Activated gamma-delta T cell (primary cell): ENCODE measurements at regions not wholly inside any gene's neighbourhood (a gene's known extent, or its start where the extent isn't known, plus 50 kb on each side); places are given as distances from the start of the nearest gene placed in this dataset.
"Not testable (repeated sequence)": the region's sequence is repeated elsewhere in the genome, so short reads cannot be mapped to it uniquely, and the experiment has no call there.

Source experiments
- DNase-seq: peaks from one replicate; lab custom pipeline; 2025; lab: John Stamatoyannopoulos, UW

DNA sequence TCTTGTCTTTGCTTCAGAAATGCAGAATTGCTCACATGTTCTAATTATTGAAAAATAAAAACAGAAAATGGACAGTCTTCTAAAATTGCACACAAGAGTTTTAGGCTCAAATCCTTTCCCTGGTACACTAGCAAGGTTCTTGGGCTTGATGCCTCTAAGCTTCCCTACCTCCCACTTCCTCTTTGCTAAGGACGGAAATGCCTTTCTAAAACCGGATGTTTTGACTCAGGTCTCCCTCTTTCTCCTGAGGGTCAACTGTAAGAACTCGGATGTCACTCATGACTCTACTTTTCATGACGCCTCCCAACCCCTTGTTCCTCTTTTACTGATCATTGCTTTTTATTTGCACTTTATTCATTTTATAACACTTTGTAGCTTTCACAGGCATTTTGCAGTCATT lies 613.5 kb downstream of the C6orf118 start:
- no peak for DNase-seq

DNA sequence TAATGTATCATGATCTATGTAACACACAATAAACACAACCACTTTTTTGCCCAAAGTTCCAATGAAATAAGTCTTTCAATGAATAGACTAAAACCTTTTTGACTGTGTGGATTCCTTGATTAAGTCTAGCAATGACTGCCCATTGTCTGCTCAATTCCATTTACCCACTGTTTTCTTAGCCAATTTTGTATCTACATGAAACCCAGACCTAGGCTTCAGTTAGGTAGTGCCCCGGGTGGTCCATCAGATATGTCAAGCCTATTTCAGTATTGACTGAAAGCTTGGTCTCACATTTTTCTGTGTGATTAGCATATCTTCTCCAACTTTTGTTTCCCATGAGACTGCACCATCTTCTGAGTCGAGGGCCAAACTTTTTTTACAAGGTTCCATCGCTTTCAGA lies 615.0 kb downstream of the C6orf118 start:
- DNase-seq, result no peak

DNA sequence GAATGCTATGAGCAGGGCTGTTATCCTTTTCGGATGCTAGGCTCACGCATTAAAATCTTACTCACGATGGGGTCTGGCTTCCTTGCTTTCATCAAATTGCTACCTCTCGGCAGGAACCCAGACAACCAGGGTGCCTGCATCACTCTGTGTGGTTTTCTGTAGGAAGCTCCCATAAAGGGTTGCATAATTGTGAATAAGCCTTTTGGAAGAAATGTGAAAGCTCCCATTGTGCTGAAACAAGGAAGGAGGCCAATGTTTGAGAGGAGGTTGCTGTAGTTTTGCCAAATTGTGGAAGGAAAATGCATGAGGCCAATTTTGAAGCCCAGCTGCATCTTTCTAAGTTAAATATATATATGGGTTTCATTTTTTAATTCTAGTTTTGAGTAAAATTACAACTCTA lies 615.5 kb downstream of the C6orf118 start:
- DNase-seq, result no peak

DNA sequence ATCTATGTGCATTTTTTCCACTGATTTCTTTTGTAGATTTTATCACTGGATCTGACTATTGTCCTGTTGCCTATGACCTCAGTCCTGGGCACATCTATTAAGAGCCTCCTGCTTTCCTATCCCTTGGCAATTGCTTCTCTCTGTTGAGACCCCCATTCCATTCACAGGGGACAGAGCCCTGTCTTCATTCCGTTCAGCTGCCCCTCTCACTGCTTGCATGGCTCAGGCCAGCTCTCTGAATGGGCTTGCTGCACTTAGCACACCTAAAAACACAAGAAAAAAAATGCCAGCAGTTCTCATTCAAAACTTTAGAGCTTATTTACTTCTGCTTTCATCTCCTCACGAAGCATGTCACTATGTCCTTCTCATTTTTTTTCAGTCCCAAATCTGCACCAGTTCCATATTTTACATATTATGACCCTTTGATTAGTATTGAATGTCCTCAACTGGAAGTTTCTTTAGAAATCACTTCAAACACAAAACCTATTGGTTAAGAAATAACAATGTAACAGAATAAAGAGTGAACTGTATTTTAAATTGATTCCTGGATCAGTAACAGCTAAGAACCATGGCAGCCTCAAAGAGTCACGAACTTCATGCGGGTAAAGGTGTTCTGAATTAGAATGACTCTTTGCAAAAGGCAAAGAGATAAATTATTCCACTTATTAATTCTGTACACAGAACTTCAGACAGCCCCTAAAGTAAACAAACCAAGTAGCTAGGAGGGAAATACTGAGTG lies 616.5 kb downstream of the C6orf118 start:
- DNase-seq, result no peak

DNA sequence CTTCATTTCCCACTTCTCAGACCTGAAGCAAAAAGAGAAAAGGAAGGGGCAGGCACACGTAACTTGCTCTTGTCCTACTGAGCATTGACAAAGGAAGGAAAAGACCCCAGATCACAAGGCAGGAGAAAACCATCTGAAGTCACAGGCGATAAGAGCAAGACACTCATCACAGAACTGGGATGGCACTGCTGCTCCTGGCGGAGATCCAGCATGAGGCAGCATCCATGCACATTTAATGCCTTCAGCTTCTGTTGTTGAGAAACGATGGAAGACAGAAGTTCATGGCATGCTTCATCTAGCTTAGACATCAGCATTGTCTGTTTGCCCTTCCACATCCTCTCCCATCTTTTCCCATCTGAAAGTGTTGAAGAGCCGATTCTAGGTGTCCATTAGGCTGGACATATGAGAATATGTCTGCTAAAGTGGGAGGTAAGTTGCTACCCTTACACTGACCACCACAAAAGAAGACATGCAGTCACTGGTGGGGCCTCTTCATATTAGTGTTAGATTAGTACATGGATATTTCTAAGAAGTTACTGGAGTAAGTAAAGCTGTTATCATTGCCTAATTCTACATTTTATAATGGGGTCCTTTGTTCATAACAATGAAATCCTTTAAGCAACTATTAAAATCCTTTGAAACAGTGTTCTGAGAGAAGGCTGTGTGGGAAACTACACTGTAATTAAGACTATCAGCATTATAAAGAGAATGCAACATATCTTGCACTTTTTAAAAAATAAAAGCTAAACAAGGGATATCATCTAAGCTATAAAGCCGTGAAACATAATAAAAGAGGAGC lies 618.5 kb downstream of the C6orf118 start:
- DNase-seq, result no peak

DNA sequence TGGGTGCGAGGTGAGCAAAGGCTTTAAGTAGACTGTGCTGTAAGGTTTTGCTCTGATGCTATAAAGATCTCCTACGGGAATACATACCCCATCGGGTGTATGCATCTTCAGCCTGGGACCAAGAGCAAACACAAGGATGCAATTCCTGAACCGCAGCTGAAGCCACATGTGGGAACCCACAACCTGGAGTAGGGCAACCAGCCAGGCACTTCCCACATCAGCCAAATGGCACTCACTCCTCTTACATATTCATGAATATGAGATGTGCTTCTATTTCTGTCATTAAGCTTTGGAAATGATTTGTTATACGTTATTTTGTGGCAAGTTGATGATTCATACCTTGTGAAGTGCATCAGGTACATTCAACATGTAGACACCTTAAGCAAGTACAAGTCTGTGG lies 619.2 kb downstream of the C6orf118 start:
- DNase-seq, result no peak

DNA sequence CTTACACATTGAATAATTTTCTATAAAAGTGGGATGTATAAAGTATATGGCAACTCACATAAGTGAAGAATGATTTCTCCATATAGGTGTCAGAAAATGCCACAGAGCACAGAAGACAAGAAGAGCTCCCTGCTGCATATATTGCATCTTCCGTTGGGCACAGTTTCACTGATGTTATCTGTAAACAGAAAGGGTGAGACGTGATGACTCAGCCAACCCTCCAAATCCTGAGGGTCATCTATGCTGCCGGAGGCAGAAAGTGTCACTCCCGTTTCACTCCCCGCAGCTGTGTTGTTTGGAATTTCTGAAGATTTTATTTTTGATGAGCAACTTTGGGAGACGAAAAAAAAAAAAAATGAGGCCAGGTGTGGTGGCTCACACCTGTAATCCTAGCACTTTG lies 644.1 kb downstream of the C6orf118 start:
- DNase-seq, result no peak

DNA sequence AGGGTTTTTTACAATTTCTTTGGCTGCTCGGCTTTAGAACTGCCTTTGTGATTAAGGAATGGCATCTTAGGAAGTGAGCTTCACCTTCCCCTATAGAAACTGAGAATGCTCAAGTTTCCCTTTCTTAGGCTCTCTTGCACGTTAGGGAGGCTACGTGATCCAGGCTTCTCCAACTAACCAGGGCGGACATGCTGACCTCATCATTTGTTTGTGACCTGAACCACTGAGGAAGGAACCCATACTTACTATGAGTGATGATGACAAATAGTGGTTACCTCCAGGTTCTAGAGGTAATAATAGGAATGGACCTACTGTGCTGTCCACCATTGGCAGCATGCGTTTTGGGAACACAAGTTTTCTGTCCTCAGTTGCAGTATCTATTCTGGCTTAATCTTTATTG lies 645.8 kb downstream of the C6orf118 start:
- DNase-seq, result no peak

DNA sequence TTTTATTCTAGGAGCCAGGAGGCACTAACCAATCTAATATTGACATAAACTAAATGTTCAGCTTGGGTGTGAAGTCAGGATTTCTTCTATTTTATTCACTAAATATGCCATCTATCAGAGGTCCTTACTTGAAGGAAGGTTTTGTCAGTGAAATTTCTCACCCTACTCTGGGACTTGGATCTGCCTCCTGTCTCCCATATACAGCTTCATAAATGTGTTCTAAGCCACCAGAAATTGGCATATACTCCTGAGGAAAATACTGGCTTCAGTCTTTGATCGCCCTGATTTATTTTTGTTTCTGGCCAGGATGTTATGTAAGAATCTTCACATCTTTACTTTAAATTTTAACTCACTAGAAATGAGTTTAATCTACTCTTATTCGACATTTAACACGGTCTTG lies 647.7 kb downstream of the C6orf118 start:
- DNase-seq, result no peak

DNA sequence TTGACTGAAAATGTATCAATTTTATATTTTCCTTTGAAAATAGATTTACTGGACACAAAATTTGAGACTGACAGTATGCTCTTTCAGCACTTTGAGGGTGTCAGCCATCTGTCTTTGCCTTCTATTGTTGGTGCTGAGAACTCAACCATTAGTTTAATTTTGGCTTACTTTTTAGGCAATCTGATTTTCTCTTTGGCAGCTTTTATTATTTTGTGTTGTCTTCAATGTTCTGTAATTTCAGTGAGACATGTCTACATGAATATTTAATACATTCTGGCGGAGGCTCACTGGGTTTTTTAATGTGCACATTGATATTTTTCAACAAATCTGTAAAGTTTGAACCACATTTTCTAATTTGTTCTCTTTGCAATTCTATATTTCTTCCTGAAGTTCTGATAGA lies 648.6 kb downstream of the C6orf118 start:
- no peak for DNase-seq

DNA sequence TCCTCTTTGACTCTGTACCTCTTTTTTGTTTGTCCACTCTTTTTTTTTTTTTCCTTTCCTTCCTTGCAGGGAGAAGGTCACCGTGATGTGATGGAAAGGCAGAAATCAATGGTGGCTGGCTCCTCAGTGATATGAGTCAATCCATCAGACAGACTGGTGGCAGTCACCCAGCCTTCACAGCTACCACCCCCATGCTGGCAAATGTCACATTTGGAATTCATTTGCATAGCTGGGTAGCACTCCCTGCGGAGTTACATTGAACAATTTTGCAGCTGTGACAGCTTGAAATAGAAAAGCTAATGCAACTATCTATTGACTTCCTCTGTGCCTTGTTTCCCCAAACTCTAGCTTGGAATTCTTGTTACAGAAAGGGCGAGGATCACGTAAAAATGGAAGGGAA lies 668.4 kb downstream of the C6orf118 start:
- no peak for DNase-seq

DNA sequence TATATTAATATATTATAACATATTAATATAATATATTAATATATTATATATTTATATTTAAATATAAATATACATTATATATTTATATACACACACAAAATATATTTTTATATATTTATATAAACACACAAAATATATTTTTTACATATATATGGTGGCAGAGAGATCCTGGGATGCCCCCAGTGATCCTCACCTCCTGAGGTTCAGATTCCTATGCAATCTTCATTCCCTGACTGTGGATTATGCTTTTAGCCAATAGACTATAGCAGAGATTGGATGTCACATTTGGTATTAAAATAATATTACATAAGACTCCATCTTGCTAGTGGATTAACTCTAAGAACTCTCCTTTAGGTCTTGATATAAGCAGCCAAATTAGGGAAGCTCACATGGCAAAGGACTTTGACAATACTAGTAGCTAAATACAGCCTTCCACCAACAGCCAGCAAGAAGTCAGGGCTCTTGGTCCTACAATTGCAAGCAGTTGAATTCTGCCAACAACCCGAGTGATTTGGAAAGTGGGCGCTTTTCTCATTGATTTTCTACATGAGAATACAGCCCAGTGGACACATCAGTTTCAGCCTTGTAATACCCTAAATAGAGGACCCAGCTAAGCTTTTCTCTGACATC lies 681.0 kb downstream of the C6orf118 start:
- no peak for DNase-seq

DNA sequence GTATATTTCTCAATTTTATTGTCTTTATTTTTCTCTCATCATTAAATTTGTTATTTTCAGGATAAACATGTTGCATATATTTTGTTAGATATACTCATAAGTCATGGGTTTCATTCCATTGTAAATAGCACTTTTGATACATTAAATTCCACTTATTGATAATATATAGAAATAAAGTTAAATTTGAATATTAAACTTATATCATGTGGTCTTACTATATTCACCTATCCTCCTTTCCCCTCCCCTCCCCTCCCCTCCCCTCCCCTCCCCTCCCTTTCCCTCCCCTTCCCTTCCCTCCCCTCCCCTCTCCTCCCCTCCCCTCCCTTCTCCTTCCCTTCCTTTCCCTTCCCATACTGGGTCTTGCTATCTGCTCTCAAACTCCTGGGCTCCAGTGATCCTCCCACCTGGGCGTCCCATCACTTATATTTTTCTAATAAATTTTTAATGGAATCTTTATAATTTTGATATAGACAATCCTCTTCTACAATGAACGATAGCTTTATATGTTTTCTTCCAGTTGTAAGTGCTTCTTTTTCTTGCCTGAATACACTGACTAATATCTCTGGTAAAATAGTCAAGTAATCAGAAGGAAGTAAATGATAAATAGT lies 692.4 kb downstream of the C6orf118 start:
- no peak for DNase-seq

DNA sequence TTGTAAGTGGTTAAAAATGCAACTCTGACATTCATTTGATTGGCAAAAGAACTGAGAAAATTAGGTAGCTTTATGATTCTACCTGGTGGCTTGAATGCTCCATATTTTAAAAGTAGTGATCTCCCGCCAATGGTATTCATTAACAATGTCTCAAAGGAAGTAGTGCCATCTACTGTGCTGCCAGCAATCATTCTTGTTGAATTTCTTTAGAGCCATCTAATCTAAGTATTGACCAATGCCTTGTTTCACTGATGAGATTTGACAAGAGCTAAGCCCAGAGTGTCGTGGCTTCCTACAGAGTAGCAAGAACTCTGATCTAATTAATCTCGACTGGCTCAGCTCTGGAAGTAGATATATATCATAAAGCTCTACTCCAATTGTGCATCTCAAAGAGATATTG lies 696.7 kb downstream of the C6orf118 start:
- no peak for DNase-seq

DNA sequence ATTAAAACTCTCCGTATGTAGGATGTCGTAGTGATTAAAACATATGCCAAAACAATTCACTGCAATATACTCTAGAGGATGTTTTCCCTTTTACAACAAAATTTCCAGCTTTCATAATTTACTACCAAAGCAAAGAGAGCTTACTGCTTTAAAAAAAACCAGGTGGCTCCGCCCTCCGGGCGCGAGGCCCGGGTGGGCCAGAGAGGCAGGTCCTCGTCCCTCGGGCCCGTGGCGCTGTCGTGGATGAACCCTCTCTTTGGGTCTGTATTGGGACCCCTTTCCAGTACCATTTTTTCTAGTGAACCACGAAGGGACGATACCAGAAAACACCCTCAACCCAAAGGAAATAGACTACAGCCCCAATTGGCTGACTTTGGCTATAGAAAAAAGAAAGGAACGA lies 698.5 kb downstream of the C6orf118 start:
- not testable (repeated sequence) for DNase-seq

DNA sequence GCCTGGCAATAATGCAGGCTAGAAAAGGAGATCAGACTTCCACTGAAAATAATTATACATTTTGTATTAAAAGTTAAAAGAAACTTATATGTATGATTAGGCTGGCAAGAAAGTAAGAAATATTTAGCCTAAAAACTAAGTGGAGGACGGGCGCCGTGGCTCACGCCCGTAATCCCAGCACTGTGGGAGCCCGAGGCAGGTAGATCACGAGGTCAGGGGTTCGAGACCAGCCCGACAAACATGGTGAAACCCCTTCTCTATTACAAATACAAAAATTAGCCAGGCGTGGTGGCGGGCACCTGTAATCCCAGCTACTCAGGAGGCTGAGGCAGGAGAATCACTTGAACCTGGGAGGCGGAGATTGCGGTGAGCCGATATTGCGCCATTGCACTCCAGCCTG lies 707.0 kb downstream of the C6orf118 start:
- not testable (repeated sequence) for DNase-seq

DNA sequence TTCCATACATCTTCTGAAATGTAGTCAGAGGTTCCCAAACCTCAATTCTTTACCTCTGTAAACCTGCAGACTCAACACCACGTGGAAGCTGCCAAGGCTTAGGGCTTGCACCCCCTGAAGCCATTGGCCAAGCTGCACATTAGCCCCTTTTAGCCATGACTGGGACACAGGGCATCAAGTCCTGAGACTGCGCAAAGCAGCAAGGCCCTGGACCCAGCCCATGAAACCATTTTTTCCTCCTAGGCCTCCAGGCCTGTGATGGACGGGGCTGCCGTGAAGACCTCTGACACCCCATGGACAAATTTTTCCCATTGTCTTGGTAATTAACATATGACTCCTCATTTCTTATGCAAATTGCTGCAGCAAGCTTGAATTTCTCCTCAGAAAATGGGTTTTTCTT lies 727.8 kb downstream of the C6orf118 start:
- no peak for DNase-seq

DNA sequence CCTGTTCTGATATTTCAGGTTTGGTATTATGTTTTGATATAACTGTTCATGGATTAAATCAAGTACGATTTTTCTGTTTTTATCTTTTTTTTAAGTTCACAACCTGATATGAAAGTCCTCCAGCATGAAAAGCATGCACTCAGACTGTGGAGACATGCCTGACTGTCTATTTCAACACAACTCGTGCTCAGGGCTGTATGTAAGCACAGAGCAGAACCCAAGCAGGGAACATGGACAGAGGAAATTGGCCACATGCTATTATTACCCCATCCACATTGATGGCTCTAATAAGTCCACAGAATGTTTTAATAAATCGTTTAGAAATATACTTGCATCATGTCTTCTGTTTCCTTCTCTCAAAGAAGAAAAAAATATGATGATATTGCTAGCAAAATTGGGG lies 730.4 kb downstream of the C6orf118 start:
- no peak for DNase-seq

DNA sequence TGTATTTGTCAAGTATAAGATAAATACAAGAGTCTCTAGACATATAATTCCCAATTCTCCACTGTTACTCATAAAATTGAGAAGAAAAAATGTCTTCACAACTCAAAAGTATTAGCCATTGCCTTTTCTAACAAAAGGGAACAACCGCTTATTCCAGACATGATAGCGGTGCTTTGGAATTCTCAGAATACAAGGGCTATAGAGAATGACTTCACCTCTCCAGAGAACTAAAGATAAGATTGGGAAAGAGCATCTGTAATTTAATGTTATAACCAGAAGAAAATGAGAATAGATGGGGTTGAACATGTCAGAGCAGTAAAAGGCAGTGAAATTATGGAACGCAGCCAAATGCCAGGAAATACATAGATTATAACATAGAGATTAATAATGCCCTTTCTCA lies 730.8 kb downstream of the C6orf118 start:
- DNase-seq, result no peak

DNA sequence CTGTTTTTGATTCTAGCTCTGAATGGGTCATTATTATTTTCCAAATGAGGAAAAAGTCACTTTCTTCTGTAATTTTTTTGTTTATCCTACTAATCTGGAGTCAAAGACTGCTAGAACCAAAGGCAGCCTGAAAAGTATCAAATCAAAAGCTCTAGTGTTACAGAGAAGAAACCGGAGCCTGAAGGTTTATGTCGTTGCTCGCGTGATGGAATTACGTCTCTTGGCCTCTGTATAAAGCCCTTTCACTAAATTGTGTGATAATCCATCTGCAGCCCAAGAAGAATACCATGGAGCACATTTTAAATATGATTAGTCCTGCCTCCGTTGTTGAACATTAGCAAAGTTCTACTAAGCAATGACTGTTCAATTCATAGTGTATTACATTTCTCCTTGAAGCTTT lies 738.6 kb downstream of the C6orf118 start:
- DNase-seq, result no peak

DNA sequence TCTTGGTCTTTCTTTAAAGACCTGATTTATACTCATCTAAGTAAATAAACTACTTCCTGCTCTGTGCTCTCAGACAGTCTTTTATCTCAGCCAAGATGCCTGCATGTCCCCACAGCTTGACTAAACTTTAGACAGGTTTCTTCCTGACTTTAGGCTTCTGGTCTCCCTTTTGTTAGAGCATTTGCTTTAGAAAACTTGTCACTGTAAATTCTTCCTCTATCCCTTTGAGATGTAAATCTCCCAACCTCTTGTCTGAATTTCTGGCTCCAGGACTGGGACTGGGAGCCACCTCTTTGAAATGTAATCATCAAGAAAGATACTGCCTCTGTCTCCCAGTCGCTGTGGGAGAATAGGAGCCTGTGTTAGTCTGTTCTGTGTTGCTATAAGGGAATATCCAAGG lies 739.9 kb downstream of the C6orf118 start:
- DNase-seq, result no peak

DNA sequence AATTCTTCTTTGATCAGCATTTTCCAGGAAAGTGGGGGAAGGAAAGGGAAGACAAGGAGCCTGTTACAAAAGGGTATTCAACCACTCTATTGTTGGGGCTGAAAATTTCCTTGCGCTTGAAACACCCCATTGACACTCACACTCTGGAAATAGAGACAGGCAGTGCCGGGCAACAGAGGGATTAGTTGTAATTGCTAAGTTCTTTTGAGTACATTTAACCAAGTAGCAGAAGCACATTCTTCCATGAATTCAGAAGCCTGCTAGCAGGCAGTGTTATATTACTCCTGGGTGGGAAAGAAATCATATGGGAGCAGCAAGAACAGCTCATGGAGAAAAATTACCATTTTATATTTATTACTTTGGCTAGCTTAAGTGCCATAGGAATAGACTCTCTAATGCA lies 745.5 kb downstream of the C6orf118 start:
- DNase-seq, result no peak

DNA sequence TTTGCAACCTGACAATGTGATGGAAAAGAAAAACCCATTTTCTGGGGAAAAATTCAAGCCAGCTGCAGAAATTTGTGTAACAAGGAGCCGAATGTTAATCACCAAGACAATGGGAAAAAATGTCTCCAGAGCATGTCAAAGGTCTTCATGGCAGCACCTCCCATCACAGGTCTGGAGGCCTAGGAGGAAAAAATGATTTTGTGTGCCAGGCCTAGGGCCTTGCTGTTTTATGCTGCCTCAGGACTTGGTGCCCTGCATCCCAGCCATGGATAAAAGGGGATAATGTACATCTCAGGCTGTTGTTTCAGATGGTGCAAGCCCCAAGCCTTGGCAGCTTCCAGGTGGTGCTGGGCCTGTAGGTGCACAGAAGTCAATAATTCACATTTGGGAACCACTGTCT lies 747.7 kb downstream of the C6orf118 start:
- DNase-seq, result no peak
